NCI-H146 (cell line): ENCODE measurements at regions not wholly inside any gene's neighbourhood (a gene's known extent, or its start where the extent isn't known, plus 50 kb on each side); places are given as distances from the start of the nearest gene placed in this dataset.
"Not testable (repeated sequence)": the region's sequence is repeated elsewhere in the genome, so short reads cannot be mapped to it uniquely, and the experiment has no call there.

Experiments used
- DNase-seq: peaks from one replicate; lab custom pipeline; 2025; lab: John Stamatoyannopoulos, UW

- no peak for DNase-seq
Observed at GRCh38 chr1:199529324-199529723, 498.2 kb upstream of the NR5A2 start.

- DNase-seq = not testable (repeated sequence)
Observed at GRCh38 chr1:199533361-199533760, 494.1 kb upstream of the NR5A2 start.

DNA sequence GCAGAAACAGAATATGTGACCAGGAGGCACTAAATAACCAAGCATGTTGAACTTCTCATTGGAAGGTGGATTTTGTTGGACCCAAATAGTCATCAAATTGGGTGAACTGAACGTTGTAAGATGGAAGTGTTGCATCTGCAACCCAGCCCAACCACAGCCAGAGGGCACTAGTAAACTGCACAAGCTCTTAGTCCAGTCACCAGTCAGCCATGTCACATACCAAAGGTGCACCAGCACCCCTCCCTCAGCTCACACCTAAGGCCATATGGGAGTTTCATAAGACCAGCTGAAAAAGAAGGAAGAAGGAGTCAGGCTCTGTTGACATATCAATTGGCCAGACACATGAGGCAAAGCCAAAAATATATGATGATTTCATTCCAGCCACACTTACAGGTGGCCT is 481.7 kb upstream of the NR5A2 start:
- DNase-seq = no peak

DNA sequence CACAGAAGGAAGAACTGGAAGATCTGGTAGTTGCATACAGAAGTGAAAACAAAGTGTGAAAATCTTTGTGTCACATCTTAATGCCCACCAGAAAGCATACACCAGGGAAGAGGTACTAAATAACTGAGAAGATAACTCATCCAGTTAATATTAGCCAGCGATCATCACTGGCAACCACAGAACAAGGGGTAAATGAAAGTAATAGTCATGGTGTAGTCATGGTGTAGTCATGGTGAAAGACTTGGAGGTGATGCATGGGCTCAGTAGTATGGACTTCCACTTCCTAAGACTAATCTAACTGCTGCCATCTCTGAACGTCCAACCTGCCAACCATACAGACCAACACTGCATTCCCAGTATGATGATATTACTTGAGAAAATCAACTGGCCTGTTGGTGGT is 481.2 kb upstream of the NR5A2 start:
- DNase-seq = no peak

DNA sequence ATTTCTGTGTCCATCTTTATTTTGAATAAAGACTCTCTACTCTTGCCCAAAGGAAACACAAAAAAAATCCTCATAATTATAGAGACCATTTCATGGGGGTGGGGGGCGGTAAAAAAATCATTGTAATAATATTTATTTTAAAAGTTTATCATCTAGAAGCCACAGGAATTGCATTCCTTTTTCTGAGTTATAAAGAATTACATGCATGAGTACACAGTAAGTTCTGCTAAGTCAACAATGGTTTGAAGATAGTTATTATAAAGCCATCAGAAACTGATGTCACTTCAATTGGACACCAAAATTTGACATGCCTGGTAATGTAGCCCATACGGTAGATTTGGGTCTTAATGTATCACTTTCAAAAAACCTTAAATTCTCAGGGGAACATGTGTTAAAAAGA is 478.1 kb upstream of the NR5A2 start:
- DNase-seq = no peak

DNA sequence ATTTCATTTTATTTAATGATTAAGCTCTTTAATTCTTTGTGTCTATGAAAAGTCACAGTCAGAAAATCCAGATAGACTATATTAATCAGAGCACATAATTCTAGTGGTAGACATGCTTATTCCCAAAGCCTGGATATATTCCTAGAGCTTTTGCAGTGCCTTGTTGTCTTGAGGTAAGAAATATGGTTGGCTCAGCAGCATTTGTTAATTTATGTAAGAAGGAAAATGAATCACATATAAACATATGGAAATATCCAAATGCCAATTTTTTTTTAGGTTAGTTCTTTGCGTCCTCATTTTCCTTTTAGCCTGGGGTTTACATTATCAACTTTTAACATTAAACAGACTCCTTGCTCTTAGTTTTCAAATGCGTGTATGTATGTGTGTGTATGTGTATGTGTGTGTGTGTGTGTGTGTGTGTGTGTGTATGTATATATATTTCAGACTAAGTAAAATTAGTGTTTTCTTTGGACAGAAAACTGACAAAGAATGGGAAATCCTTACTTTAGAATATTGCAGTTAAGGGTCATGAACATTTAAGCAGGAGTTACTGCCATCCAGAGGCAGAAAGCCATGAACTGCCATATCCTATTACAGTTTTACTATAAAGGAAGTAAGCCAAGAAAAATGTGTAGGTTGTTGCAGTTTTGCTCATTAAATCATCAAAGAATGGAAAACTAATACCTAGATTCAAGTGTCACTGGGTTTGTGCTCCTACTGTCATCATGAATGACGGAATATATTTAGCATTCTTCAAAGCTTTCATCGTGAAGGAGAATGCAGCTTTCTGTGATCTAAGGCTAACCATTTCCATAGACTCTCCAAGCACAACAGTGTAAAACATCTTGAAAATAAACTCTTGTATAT is 477.1 kb upstream of the NR5A2 start:
- DNase-seq = no peak

DNA sequence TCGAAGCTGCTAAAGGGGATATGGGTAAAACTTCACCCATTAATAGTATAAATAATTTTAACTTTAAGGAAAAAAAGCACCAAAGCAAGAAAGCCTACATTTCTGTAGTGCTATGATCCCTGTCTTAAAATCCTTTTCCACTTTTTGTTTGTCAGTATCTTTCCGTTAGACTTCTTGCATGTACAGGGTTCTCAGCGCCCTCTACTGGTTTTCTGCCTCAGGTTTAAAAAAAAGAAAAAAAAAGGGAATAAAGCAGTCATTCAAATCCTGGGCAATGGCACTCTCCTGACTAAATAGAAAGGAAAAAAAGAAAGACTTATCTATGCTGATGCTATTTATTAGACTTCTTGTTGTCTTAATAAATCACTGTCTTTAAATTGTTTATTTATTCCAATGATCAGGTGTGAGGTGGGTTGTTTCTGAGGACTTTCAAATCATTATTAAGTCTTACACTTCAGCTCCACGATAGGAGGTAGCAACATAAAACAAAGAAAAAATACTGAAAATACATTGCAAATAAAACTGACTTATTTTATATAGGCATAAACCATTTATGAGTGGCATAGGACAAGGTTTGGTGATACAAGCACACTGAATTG is 475.4 kb upstream of the NR5A2 start:
- DNase-seq = peak; percentile 45

GRCh38 chr1:199553104-199553503 is 474.4 kb upstream of the NR5A2 start:
- no peak for DNase-seq

DNA sequence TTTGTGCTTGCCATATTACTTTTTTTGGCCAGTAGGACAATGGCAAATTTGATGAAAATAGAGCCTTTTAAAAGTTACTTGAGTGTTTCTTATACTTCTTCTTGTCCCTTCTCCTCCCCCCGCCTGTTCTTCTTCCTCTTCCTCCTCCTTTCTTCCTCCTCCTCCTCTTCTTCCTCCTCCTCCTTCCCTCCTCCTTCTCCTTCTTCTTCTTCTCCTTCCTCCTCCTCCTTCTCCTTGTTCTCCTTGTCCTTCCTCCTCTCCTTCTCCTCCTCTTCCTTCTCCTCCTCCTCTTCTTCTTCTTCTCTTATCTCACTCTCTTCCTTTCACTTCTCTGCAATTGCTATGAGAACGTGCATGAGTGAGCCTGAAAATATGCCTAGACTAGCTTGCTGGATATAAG is 466.2 kb upstream of the NR5A2 start:
- no peak for DNase-seq

DNA sequence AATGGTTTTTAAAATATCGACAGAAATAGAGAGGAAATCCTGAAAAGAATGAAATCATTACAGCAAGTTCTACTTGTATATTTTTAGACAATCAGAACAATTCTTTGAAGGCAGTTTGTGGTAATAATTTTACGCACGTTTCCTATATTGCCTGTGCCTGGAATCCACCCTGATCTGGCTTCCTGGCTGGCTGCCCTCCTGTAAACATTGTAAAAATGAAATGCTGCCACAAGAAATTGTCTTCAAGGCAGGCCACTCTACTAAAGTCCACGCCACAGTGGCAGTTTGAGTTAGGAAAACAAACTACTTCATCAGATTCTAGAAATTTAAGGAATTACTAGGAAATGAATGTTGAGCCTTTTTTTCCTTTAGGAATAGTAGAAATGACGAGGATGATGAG is 454.5 kb upstream of the NR5A2 start:
- no peak for DNase-seq

DNA sequence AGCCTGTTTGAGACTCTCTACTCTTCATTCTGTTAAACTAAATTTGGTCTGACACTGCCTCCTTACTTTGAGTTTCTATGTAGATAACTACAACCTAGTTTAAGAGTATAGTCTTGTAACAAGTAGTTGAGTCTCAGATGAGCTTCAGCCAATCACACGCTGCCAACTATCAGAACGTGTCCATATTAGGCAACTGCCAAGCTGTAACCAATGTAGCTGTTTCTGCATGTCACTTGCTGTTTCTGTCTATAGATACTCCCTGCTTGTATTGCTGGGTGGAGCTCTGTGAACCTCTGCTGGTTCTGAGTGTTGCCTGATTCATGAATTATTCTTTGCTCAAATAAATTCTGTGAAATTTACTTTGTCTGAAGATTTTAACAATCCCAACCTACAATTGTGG is 452.6 kb upstream of the NR5A2 start:
- no peak for DNase-seq

GRCh38 chr1:199580300-199580699 is 447.2 kb upstream of the NR5A2 start:
- DNase-seq = no peak

- DNase-seq = no peak
Observed at GRCh38 chr1:199585392-199585791, 442.1 kb upstream of the NR5A2 start.

DNA sequence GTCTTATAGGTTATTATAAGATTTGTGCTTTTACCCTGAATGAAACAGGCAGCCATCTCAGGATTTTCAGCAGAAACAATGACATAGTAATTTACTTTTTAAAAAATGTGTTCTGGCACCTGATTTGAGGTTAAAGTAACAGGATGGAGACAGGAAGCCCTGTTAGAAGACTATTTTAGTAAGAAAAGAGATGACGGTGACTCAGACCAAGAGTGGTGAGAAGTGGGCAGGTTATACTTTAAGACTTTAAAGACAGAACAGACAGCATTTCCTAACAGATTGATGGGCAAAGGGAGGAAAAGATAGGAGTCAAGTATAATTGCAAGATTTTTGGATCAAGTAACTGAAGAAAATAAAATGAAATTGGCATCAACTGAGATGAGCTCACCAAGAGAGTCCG is 436.8 kb upstream of the NR5A2 start:
- DNase-seq = no peak

- no peak for DNase-seq
Observed at GRCh38 chr1:199591468-199591867, 436.0 kb upstream of the NR5A2 start.

DNA sequence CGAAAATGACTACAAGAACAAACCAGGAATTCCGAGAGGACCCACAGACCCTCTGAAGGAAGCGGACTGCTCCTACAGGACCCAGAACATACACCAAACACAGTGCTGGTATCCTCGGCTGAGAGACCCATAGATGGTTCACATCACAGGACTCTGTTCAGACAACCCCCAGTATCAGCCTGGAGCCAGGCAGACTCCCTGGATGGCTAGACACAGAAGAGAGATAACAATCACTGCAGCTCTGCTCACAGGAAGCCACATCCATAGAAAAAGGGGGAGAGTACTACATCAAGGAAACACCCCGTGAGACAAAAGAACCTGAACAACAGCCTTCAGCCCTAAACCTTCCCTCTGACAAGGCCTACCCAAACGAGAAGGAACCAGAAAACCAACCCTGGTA is 434.0 kb upstream of the NR5A2 start:
- no peak for DNase-seq

DNA sequence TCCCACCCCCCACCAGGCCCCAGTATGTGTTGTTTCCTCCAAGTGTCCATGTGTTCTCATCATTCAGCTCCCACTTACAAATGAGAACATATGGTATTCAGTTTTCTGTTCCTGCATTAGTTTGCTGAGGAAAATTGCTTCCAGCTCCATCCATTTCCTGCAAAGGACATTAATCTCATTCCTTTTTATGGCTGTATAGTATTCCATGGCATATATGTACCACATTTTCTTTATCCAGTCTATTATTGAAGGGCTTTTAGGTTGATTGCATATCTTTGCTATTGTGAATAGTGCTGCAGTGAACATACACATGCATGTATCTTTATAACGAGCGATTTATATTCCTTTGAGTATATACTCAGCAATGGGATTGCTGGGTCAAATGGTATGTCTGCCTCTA is 431.1 kb upstream of the NR5A2 start:
- DNase-seq = not testable (repeated sequence)

DNA sequence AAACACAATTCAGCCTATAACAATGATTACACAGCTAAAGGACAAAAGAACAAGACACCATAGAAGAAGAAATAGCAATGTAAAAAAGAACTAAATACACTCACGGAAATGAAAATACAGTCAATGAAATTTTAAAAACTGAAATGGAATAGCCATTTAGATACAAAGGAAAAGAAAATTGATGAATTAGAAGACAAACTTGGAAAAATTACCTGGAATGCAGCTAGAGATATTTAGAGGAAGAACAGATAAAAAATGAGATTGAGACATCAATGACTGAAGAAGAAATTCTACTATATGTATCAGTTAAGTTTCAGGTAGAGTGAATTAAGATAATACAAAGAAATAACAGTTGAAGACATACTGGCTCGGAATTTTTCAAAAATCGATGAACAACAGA is 430.4 kb upstream of the NR5A2 start:
- no peak for DNase-seq

DNA sequence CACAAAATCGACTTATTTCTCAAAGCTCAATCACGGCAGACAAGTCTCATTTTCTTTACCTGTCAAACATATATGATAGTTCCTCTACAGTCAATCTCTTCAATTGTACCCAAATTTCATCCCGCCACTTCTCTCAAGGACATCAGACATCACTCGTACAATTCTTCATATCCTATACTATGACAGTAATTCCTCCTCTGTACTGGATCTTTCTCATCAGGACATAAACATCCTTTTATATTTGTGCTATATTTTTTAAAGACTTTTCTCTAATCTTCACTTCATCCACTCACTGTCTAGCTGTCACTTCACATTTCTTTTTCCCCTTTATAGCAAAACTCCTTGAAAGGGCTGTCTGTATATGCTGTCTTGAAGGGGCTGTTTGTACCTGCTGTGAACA is 419.1 kb upstream of the NR5A2 start:
- no peak for DNase-seq

- no peak for DNase-seq
Observed at GRCh38 chr1:199612976-199613774, 414.3 kb upstream of the NR5A2 start.

- no peak for DNase-seq
Observed at GRCh38 chr1:199616947-199617346, 410.6 kb upstream of the NR5A2 start.

GRCh38 chr1:199619223-199619622 is 408.3 kb upstream of the NR5A2 start:
- no peak for DNase-seq

GRCh38 chr1:199626228-199626627 is 401.3 kb upstream of the NR5A2 start:
- not testable (repeated sequence) for DNase-seq
